DMS 273 (cell line): ENCODE measurements at regions not wholly inside any gene's neighbourhood (a gene's known extent, or its start where the extent isn't known, plus 50 kb on each side); places are given as distances from the start of the nearest gene placed in this dataset.
"Not testable (repeated sequence)": the region's sequence is repeated elsewhere in the genome, so short reads cannot be mapped to it uniquely, and the experiment has no call there.

ENCODE experiments used
- DNase-seq: peaks from one replicate; lab custom pipeline; 2025; ENCODE audit not compliant: unreplicated experiment; lab: John Stamatoyannopoulos, UW

DNA sequence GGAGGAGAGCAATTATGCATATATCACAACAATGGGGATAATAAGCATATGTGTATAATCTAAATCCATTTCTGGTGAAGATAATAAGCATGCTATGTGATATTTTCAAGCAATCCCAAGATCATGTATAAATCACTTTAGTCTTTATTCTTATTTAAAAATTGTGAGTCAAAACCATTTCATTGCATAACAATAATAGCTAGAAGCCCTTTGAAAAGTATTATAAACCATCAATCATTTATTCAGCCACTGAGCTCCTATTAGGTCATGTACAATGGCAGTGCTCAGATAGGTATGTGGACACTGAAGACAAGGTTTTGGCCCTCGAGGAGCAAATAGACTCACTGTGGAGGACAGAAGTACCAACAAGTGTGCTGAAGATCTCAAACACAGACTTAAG is 113.1 kb downstream of the CDCA7 start:
- DNase-seq = no peak

- no peak for DNase-seq
These were observed 113.7 kb downstream of the CDCA7 start for GRCh38 chr2:173468266-173468793.

DNA sequence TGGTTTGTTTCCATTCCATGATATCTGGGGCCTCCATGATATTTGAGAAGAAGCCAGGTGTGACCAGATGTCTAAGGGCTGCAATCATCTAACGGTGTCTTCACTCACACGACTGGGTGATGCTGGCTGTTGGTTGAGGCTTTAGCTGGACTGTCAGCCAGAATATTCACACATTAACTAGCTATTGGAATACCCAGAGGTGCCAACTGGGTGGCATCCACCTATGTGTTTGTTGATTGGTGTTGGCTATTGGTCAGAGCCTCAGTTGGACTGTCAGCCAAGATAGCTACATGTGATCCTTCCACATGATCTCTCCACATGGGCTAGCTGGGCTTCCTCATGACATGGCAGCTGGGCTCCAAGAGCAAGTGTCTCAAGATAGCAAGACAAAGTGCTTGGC is 117.4 kb downstream of the CDCA7 start:
- DNase-seq = no peak

- DNase-seq = no peak
These were observed 128.5 kb downstream of the CDCA7 start for GRCh38 chr2:173483137-173483536.

DNA sequence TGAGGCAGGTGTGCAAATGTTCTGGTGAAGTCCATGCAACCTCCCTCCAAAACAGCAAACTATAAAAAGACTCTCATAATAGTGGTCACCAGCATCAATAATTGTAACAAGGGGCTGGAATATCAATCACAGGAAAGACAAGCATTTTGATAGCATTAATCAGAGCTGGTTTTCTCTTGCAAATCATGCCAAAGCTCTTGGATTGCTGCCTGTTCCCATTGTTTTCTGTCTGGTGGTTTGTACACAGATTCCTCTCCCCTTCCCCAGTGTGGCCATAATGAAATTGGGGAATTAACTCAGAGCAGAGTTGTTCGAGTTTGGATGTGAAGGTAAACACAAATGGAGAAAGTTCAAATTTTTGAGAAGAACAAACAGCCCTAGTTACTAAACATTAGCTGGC is 134.2 kb downstream of the CDCA7 start:
- no peak for DNase-seq

DNA sequence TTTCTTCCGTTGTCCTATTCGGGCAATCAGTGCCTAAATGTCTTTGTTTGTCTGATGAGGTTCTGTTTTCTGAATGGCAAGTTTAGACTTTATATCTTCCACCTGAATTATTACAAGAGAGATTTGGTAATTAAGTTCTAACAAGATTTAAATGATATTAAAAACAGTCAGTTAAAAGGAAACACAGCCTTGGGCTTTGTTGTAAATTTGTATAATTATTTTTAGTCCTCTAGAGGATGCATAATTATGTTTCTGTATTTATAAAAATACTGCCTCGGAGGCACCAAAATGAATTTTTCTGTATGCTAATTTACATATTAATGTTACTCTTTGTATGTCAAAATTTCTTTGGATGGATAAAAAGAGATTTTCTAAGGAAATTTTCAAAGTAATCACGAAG is 136.7 kb downstream of the CDCA7 start:
- no peak for DNase-seq

DNA sequence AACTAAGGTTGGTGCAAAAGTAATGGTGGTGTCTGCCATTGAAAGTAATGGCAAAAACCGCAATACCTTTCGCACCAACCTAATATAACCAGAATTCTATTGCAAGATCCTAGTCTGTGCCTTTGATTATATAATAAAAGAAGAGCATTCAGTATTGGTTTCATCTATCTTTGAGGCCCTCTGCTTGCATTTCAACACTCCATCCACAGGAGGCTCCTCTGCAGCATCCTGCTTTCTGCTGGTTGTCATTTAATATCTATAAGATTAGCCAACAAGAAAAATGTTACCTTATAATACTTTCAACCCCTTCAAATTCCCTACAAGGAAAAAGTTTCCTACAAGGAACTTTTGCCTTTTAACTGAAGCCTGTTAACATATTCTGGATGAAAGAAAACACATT is 139.2 kb downstream of the CDCA7 start:
- DNase-seq = no peak

GRCh38 chr2:173496746-173497145 is 142.1 kb downstream of the CDCA7 start:
- no peak for DNase-seq

DNA sequence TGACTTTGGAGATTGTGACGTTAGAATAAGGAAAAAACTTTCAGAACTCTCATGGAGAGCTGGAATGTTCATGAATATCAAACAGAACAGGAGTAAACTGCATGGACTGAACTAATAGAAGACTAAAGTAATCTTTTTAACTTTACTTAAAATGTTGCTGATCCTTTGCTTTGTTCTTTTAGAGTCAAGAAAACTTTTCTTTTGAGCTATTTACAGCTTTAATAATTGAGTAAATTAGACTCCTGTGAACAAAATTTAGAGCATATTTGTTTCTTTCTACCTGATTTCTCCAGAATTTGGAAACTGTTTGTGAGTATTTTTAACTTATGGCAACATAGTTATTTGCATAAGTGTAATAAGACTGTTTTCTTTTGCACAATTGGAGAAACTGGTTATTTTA is 146.3 kb downstream of the CDCA7 start:
- DNase-seq = no peak

GRCh38 chr2:173502296-173502695 is 147.6 kb downstream of the CDCA7 start:
- DNase-seq = no peak

GRCh38 chr2:173511357-173511756 is 156.7 kb downstream of the CDCA7 start:
- no peak for DNase-seq

DNA sequence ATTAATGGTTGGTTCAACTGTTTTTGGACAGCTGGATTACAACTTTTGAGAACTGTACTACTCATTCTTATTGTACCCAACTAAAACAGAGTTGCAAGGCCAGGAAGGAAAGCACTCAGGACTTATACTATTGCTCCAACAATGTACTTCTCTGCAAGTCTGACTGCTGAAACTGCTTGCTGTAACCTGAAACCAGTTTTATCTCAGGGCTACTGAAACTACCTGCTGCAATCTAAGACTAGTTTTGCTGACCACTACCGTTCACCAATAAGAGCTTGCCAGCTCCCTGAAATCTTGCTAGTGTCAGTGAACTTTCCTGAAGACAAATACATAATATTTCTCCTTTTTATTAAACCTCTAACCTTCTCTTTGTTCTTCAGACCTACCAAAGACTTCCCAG is 157.3 kb downstream of the CDCA7 start:
- no peak for DNase-seq

GRCh38 chr2:173513107-173513727 is 158.5 kb downstream of the CDCA7 start:
- DNase-seq = no peak

- no peak for DNase-seq
These were observed 166.2 kb downstream of the CDCA7 start for GRCh38 chr2:173520918-173521317.

- no peak for DNase-seq
These were observed 166.9 kb downstream of the CDCA7 start for GRCh38 chr2:173521450-173522192.

DNA sequence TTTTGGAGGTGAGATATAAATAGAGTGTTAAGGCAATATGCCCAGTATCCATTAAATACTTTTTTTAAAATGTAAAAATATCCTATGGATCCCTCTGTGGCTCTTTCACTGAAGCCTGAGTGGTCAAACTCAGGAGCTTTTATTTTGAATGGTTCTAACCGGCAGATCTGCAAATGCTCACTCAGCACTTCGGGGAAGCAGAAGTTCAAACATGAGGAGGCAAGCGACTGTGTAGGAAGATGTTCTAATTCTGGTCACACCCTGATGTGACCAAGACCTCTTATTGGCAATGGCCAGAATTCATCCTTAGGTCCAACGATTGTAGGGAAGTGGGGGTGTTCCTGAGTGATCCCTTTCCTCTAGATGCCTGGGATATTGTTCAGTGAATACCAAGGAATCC is 168.8 kb downstream of the CDCA7 start:
- no peak for DNase-seq

DNA sequence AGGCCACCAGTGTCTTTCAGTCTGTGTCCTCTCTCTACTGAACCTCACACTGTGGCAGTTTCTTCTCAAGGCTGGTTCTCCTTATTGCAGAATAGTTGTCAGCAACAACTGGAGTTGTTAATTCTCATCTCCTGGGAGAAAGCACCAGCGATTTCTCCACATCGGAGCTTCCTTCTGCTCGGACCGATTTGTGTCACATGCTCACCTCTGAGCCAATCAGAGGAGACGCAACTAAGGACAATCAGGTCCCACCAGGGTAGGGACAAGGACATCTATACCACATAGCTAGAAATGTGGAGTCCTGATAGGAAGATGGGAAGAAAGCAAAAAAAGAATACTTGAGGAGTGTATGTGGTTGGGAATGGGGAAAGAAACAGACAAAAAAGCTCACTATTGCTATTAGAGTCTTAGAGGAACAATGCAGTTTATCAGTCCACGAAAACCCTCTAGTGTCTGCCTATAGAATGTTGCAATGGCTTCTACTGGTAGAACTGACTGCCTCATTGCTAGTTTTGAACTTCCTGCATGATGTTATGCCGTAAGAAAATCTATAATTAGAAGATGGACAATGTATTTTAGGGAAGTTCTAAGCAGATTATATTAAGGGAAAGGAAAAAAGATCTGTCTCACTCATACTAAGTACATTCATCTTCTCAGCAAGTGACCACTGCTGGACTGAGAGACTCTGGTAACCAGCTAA is 169.7 kb downstream of the CDCA7 start:
- no peak for DNase-seq

DNA sequence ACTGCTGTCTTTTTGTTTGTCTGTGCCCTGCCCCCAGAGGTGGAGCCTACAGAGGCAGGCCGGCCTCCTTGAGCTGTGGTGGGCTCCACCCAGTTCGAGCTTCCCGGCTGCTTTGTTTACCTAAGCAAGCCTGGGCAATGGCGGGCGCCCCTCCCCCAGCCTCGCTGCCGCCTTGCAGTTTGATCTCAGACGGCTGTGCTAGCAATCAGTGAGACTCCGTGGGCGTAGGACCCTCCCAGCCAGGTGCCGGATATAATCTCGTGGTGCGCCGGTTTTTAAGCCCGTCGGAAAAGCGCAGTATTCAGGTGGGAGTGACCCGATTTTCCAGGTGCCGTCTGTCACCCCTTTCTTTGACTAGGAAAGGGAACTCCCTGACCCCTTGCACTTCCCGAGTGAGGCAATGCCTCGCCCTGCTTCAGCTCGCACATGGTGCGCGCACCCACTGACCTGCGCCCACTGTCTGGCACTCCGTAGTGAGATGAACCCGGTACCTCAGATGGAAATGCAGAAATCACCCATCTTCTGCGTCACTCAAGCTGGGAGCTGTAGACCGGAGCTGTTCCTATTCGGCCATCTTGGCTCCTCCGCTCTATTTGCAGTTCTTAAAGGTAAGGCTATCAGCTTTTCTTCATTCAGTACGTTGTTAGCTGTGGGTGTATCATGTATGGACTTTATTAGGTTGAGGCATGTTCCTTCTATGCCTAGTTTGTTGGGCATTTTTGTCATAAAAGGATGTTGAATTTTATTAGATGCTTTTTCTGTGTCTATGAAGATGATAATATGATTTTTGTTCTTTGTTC is 178.3 kb downstream of the CDCA7 start:
- not testable (repeated sequence) for DNase-seq

- no peak for DNase-seq
These were observed 183.0 kb downstream of the CDCA7 start for GRCh38 chr2:173537694-173538093.

GRCh38 chr2:173539615-173540014 is 184.9 kb downstream of the CDCA7 start:
- DNase-seq = no peak

- no peak for DNase-seq
These were observed 190.1 kb downstream of the CDCA7 start for GRCh38 chr2:173544641-173545363.
